ENCODE measurements at regions not wholly inside any gene's neighbourhood (a gene's known extent, or its start where the extent isn't known, plus 50 kb on each side); places are given as distances from the start of the nearest gene placed in this dataset.
"Not testable (repeated sequence)": the region's sequence is repeated elsewhere in the genome, so short reads cannot be mapped to it uniquely, and the experiment has no call there.

DNA sequence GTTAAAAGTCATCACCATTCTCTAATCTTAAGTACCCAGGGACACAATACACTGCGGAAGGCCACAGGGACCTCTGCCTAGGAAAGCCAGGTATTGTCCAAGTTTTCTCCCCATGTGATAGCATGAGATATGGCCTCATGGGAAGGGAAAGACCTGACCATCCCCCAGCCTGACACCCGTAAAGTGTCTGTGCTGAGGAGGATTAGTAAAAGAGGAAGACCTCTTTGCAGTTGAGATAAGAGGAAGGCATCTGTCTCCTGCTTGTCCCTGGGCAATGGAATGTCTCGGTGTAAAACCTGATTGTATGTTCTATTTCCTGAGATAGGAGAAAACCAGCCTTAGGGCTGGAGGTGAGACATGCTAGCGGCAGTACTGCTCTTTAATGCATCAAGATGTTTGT is 1398.1 kb downstream of the UQCRFS1 start:
- not testable (repeated sequence) for TF ChIP-seq YY1 (IDR thresholded peaks at IDR 0.05; ENCODE audit: insufficient read depth, insufficient read length); SUZ12 (IDR thresholded peaks at IDR 0.05; ENCODE audit: extremely low read depth, insufficient read depth, insufficient read length); ZNF274 (IDR thresholded peaks at IDR 0.05; ENCODE audit: low read depth, low read length)

Data from NT2/D1 (cell line).